ENCODE measurements at regions not wholly inside any gene's neighbourhood (a gene's known extent, or its start where the extent isn't known, plus 50 kb on each side); places are given as distances from the start of the nearest gene placed in this dataset.
"Not testable (repeated sequence)": the region's sequence is repeated elsewhere in the genome, so short reads cannot be mapped to it uniquely, and the experiment has no call there.

GRCh38 chr11:112705148-112705547 lies 256.1 kb upstream of the NCAM1 start:
- H3K27ac Mint-ChIP-seq = no peak overlapping the region
- no peak overlapping the region for H3K4me3 Mint-ChIP-seq
- no peaks in the 10 kb centered on the region for H3K4me1 Mint-ChIP-seq (ENCODE audit: low read depth)
- no peaks in the 10 kb centered on the region for H3K36me3 Mint-ChIP-seq (ENCODE audit: low read depth)
- H3K27me3 Mint-ChIP-seq (ENCODE audit: low read depth) = peaks cover 3% of the 10 kb centered on the region
- no peaks in the 10 kb centered on the region for H3K9me3 Mint-ChIP-seq
- no peak for DNase-seq (ENCODE audit: low spot score)

GRCh38 chr11:112706863-112707262 lies 254.4 kb upstream of the NCAM1 start:
- peaks cover 5% of the 10 kb centered on the region for H3K27me3 Mint-ChIP-seq (ENCODE audit: low read depth)
- H3K27ac Mint-ChIP-seq = no peak overlapping the region
- DNase-seq (ENCODE audit: low spot score) = no peak
- H3K9me3 Mint-ChIP-seq = no peaks in the 10 kb centered on the region
- no peaks in the 10 kb centered on the region for H3K36me3 Mint-ChIP-seq (ENCODE audit: low read depth)
- no peak overlapping the region for H3K4me3 Mint-ChIP-seq
- H3K4me1 Mint-ChIP-seq (ENCODE audit: low read depth) = no peaks in the 10 kb centered on the region

- not testable (repeated sequence) for H3K9me3 Mint-ChIP-seq; H3K4me1 Mint-ChIP-seq (ENCODE audit: low read depth); H3K4me3 Mint-ChIP-seq; H3K27ac Mint-ChIP-seq; DNase-seq (ENCODE audit: low spot score); H3K36me3 Mint-ChIP-seq (ENCODE audit: low read depth)
- peaks cover 13% of the 10 kb centered on the region for H3K27me3 Mint-ChIP-seq (ENCODE audit: low read depth)
These were observed 246.9 kb upstream of the NCAM1 start for GRCh38 chr11:112714340-112714739.

- no peaks in the 10 kb centered on the region for H3K9me3 Mint-ChIP-seq
- no peaks in the 10 kb centered on the region for H3K36me3 Mint-ChIP-seq (ENCODE audit: low read depth)
- no peak for DNase-seq (ENCODE audit: low spot score)
- no peak overlapping the region for H3K4me3 Mint-ChIP-seq
- H3K27me3 Mint-ChIP-seq (ENCODE audit: low read depth) = peaks cover 13% of the 10 kb centered on the region
- no peaks in the 10 kb centered on the region for H3K4me1 Mint-ChIP-seq (ENCODE audit: low read depth)
- H3K27ac Mint-ChIP-seq = no peak overlapping the region
These were observed 246.2 kb upstream of the NCAM1 start for GRCh38 chr11:112715056-112715455.

GRCh38 chr11:112718483-112718882 lies 242.7 kb upstream of the NCAM1 start:
- H3K36me3 Mint-ChIP-seq (ENCODE audit: low read depth) = no peaks in the 10 kb centered on the region
- H3K4me3 Mint-ChIP-seq = no peak overlapping the region
- no peaks in the 10 kb centered on the region for H3K4me1 Mint-ChIP-seq (ENCODE audit: low read depth)
- no peak for DNase-seq (ENCODE audit: low spot score)
- no peaks in the 10 kb centered on the region for H3K9me3 Mint-ChIP-seq
- no peak overlapping the region for H3K27ac Mint-ChIP-seq
- peaks cover 6% of the 10 kb centered on the region for H3K27me3 Mint-ChIP-seq (ENCODE audit: low read depth)

GRCh38 chr11:112719736-112720525 lies 241.3 kb upstream of the NCAM1 start:
- Mint-ChIP-seq H3K27me3 (ENCODE audit: low read depth) (peaks cover 2% of the 10 kb centered on the region), H3K4me3 (no peak overlapping the region), H3K27ac (no peak overlapping the region), H3K36me3 (ENCODE audit: low read depth) (no peaks in the 10 kb centered on the region), H3K9me3 (no peaks in the 10 kb centered on the region), H3K4me1 (ENCODE audit: low read depth) (no peaks in the 10 kb centered on the region)
- no peak for DNase-seq (ENCODE audit: low spot score)

GRCh38 chr11:112722148-112722547 lies 239.1 kb upstream of the NCAM1 start:
- Mint-ChIP-seq H3K4me1 (ENCODE audit: low read depth) (no peaks in the 10 kb centered on the region), H3K4me3 (no peak overlapping the region), H3K27ac (no peak overlapping the region), H3K27me3 (ENCODE audit: low read depth) (no peaks in the 10 kb centered on the region), H3K36me3 (ENCODE audit: low read depth) (no peaks in the 10 kb centered on the region), H3K9me3 (no peaks in the 10 kb centered on the region)
- DNase-seq (ENCODE audit: low spot score) = no peak

GRCh38 chr11:112722876-112723275 lies 238.3 kb upstream of the NCAM1 start:
- Mint-ChIP-seq H3K4me3 (no peak overlapping the region), H3K27ac (no peak overlapping the region), H3K36me3 (ENCODE audit: low read depth) (no peaks in the 10 kb centered on the region), H3K9me3 (no peaks in the 10 kb centered on the region), H3K27me3 (ENCODE audit: low read depth) (no peaks in the 10 kb centered on the region), H3K4me1 (ENCODE audit: low read depth) (no peaks in the 10 kb centered on the region)
- DNase-seq (ENCODE audit: low spot score) = no peak

- Mint-ChIP-seq H3K4me1 (ENCODE audit: low read depth) (no peaks in the 10 kb centered on the region), H3K27me3 (ENCODE audit: low read depth) (no peaks in the 10 kb centered on the region), H3K9me3 (no peaks in the 10 kb centered on the region), H3K4me3 (no peak overlapping the region), H3K36me3 (ENCODE audit: low read depth) (no peaks in the 10 kb centered on the region), H3K27ac (no peak overlapping the region)
- no peak for DNase-seq (ENCODE audit: low spot score)
These were observed 237.3 kb upstream of the NCAM1 start for GRCh38 chr11:112723676-112724495.

- Mint-ChIP-seq H3K27me3 (ENCODE audit: low read depth) (no peaks in the 10 kb centered on the region), H3K27ac (no peak overlapping the region), H3K9me3 (no peaks in the 10 kb centered on the region), H3K4me1 (ENCODE audit: low read depth) (no peaks in the 10 kb centered on the region), H3K4me3 (no peak overlapping the region), H3K36me3 (ENCODE audit: low read depth) (no peaks in the 10 kb centered on the region)
- DNase-seq (ENCODE audit: low spot score) = no peak
These were observed 236.8 kb upstream of the NCAM1 start for GRCh38 chr11:112724496-112724790.

GRCh38 chr11:112725636-112726035 lies 235.6 kb upstream of the NCAM1 start:
- no peaks in the 10 kb centered on the region for H3K4me1 Mint-ChIP-seq (ENCODE audit: low read depth)
- H3K36me3 Mint-ChIP-seq (ENCODE audit: low read depth) = no peaks in the 10 kb centered on the region
- no peak overlapping the region for H3K4me3 Mint-ChIP-seq
- H3K27me3 Mint-ChIP-seq (ENCODE audit: low read depth) = no peaks in the 10 kb centered on the region
- no peak overlapping the region for H3K27ac Mint-ChIP-seq
- no peaks in the 10 kb centered on the region for H3K9me3 Mint-ChIP-seq
- no peak for DNase-seq (ENCODE audit: low spot score)

GRCh38 chr11:112727341-112727841 lies 233.8 kb upstream of the NCAM1 start:
- DNase-seq (ENCODE audit: low spot score) = no peak
- no peak overlapping the region for H3K4me3 Mint-ChIP-seq
- no peaks in the 10 kb centered on the region for H3K36me3 Mint-ChIP-seq (ENCODE audit: low read depth)
- H3K9me3 Mint-ChIP-seq = no peaks in the 10 kb centered on the region
- H3K4me1 Mint-ChIP-seq (ENCODE audit: low read depth) = no peaks in the 10 kb centered on the region
- no peaks in the 10 kb centered on the region for H3K27me3 Mint-ChIP-seq (ENCODE audit: low read depth)
- H3K27ac Mint-ChIP-seq = no peak overlapping the region

GRCh38 chr11:112728288-112728687 lies 232.9 kb upstream of the NCAM1 start:
- Mint-ChIP-seq H3K27ac (no peak overlapping the region), H3K9me3 (no peaks in the 10 kb centered on the region), H3K4me1 (ENCODE audit: low read depth) (no peaks in the 10 kb centered on the region), H3K36me3 (ENCODE audit: low read depth) (no peaks in the 10 kb centered on the region), H3K4me3 (no peak overlapping the region), H3K27me3 (ENCODE audit: low read depth) (no peaks in the 10 kb centered on the region)
- no peak for DNase-seq (ENCODE audit: low spot score)

- no peak for DNase-seq (ENCODE audit: low spot score)
- Mint-ChIP-seq H3K27ac (no peak overlapping the region), H3K27me3 (ENCODE audit: low read depth) (no peaks in the 10 kb centered on the region), H3K4me1 (ENCODE audit: low read depth) (no peaks in the 10 kb centered on the region), H3K36me3 (ENCODE audit: low read depth) (no peaks in the 10 kb centered on the region), H3K9me3 (no peaks in the 10 kb centered on the region), H3K4me3 (no peak overlapping the region)
These were observed 232.5 kb upstream of the NCAM1 start for GRCh38 chr11:112728716-112729115.

Measured in T-helper 2 cell treated with Interferon-gamma antibody and Interleukin-4, amounts not matched to agents 5 μg/mL and 100 μg/mL, for 36 hours (primary cell).